Lower leg skin (tissue), 4 donors: ENCODE measurements at regions not wholly inside any gene's neighbourhood (a gene's known extent, or its start where the extent isn't known, plus 50 kb on each side); places are given as distances from the start of the nearest gene placed in this dataset.

Source experiments
- DNase-seq, 2 donors: peaks; one replicate each; pipeline ENCODE4 v3.0.0-alpha.2; 2019; ENCODE audit warnings: low spot score in 2 of 2
- H3K4me3 ChIP-seq: fragments of 200-600 bp; sonication (generic); 2 replicates; pipeline ENCODE4 v1.5.1; 2017; ENCODE audit warnings: mild to moderate bottlenecking, low read depth; ENCODE audit not compliant: poor library complexity, severe bottlenecking
- POLR2A ChIP-seq, 2 donors: fragments of 450-650 bp; IDR thresholded peaks; one replicate each; pipeline ENCODE4 v1.6.1; 2016 to 2017; ENCODE audit warnings: antibody characterized with exemption in 2 of 2, mild to moderate bottlenecking in 1 of 2, moderate library complexity in 1 of 2
- WGBS, 2 donors: methylation state at CpG; one replicate each; pipeline ENCODE4 v1.1.5; 2018; 5-methylcytosine and 5-hydroxymethylcytosine counted together
- intact Hi-C: fragments of 100-400 bp; cut with DNase I; formaldehyde crosslinking; loops from one replicate; pipeline ENCODE4 v1.15.0; 2023; ENCODE audit warnings: low total_unique reads
- TF ChIP-seq, protein P1 (sequence below), 3 donors: fragments of 450-650 bp; IDR thresholded peaks; one replicate each; pipeline ENCODE4 v1.5.1; 2016; ENCODE audit warnings: antibody characterized with exemption in 3 of 3, mild to moderate bottlenecking in 3 of 3, moderate library complexity in 2 of 3

DNA sequence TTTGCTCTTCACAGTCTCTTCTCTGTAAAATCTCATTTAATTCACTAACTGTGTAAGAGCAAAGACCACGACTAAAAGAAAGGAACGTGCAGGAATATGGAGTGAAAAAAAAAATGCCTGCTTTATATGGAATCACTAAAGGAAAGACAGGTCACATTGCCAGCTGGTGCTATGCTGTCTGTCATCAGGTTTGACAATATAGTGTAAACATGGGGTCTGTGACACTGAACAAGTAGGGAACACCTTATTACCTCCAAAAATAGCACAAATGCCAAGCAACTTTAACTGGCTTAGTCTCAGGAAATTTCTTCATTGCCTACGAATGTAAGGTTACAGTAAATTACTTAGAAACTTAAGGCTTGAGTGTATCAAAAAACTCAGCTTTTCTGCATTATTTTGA, 364.5 kb upstream of the LINC00305 start:
- no peak overlapping the region for H3K4me3 ChIP-seq
- intact Hi-C loops, result no loop called here
- TF ChIP-seq POLR2A (IDR thresholded peaks at IDR 0.05), result no peak
- TF ChIP-seq, protein P1, sequence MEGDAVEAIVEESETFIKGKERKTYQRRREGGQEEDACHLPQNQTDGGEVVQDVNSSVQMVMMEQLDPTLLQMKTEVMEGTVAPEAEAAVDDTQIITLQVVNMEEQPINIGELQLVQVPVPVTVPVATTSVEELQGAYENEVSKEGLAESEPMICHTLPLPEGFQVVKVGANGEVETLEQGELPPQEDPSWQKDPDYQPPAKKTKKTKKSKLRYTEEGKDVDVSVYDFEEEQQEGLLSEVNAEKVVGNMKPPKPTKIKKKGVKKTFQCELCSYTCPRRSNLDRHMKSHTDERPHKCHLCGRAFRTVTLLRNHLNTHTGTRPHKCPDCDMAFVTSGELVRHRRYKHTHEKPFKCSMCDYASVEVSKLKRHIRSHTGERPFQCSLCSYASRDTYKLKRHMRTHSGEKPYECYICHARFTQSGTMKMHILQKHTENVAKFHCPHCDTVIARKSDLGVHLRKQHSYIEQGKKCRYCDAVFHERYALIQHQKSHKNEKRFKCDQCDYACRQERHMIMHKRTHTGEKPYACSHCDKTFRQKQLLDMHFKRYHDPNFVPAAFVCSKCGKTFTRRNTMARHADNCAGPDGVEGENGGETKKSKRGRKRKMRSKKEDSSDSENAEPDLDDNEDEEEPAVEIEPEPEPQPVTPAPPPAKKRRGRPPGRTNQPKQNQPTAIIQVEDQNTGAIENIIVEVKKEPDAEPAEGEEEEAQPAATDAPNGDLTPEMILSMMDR (IDR thresholded peaks at IDR 0.05), result no peak
- WGBS, 2 donors, result 67 to 84% methylated on average over 3 of the region's 3 CpGs
- DNase-seq, result no peak

DNA sequence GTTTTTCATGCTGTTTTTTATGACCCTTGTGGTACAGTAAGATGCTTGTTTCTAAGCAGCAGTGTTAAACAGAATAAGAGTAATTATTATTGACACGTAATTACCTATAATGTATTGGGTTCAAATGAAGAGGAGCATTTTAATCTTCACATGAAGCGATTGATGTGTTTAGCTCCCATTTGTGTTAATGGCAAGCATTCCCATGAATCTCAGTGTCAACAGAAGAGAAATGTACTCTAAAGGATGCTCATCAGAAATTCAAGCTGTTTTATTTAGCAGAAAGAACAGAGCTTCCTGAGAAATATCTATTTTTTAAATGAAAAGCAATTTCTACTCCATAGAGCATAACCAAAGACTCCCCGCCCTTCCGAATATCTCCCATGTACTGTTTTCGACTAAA, 341.3 kb upstream of the LINC00305 start:
- no peak overlapping the region for H3K4me3 ChIP-seq
- intact Hi-C loops, result no loop called here
- 79 to 89% methylated on average over 5 of the region's 5 CpGs for WGBS, 2 donors
- no peak for DNase-seq
- TF ChIP-seq POLR2A (IDR thresholded peaks at IDR 0.05), result no peak
- TF ChIP-seq, protein P1 (IDR thresholded peaks at IDR 0.05), result no peak

DNA sequence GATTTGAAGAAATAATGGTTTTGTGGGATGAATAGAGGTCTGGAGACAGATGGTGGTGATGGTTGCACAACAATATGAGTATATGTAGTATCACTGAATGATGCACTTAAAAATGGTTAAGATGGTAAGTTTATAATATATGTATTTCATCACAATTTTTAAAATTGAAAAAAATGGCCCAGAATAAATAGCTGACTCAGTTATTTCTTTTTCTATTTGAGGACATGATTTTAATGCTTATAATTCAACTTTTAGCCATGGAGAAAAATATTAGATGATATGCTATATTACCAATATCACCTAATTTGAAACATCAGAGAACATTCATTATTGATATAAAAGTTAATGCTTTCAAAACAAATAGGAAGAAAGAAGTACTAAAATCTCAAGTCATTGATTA, 339.8 kb upstream of the LINC00305 start:
- TF ChIP-seq, protein P1 (IDR thresholded peaks at IDR 0.05), result no peak
- no peak for TF ChIP-seq POLR2A (IDR thresholded peaks at IDR 0.05)
- intact Hi-C loops, result no loop called here
- H3K4me3 ChIP-seq, result no peak overlapping the region
- no peak for DNase-seq

DNA sequence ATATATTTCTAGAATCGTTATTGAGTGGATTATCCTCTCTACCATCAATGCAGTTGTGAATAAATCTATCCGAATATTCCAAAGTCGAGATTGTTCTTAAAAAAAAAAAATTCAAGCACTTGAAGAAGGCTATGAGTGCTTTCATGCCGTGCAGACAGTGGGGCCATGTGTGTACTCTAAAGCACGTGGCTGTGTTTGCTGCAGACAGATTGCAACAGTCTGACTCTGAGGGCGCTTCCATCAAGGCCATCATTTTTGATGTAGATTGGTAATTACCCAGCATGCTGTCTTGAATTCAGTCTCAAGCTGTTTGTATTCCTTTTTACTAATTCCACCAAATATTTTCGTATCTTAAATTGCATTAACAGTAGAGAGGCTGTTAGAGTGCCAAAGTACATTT, 325.9 kb upstream of the LINC00305 start:
- intact Hi-C loops, result no loop called here
- no peak for DNase-seq
- WGBS, 2 donors, result 61 to 64% methylated on average over 7 of the region's 7 CpGs
- H3K4me3 ChIP-seq, result no peak overlapping the region
- no peak for TF ChIP-seq POLR2A (IDR thresholded peaks at IDR 0.05)
- TF ChIP-seq, protein P1 (IDR thresholded peaks at IDR 0.05), result no peak

DNA sequence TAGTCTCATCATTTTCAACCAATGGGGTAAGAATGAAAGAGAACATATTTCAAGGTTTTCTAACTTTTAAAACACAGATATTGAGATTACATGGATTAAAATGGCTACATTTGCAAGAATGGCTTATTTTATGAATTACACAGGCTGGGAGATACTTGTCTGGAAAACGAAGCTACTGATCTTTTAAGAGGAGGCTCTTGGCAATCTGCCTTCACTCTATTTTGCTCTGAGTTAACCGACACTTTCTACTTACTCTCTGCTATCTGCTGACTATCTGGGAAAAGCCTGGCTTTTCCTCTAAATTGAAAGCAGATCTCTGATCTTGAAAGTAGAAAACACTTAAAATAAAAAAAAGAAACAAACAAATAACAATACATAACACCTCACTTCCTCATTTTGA, 325.4 kb upstream of the LINC00305 start:
- 22% methylated on average over 2 of the region's 2 CpGs for WGBS, 2 donors
- no peak for DNase-seq
- TF ChIP-seq, protein P1 (IDR thresholded peaks at IDR 0.05), result no peak
- no peak for TF ChIP-seq POLR2A (IDR thresholded peaks at IDR 0.05)
- no peak overlapping the region for H3K4me3 ChIP-seq
- intact Hi-C loops, result no loop called here

DNA sequence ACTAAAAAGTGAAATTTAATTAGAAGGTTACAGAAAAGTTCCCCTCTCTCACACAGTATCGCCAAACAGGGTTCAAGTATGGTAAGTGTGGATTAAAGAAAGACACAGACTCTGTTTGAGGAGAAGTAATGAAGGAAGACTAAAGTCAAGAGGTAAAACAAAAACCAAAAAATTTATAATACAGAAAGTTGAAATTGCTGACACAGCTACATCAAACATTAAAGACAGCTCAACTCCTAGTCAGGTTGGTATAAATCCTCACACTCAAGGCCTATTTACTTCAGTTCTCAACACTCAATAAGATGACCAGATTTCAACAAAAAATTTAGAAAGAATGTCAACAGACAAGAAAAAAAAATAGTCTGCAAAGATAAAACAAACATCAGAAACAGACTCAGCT, 300.5 kb upstream of the LINC00305 start:
- H3K4me3 ChIP-seq, result no peak overlapping the region
- DNase-seq, result no peak
- no peak for TF ChIP-seq POLR2A (IDR thresholded peaks at IDR 0.05)
- TF ChIP-seq, protein P1 (IDR thresholded peaks at IDR 0.05), result no peak
- WGBS, 2 donors, result 94 to 100% methylated on average over 1 of the region's 1 CpG
- intact Hi-C loops, result no loop called here
